Left ventricle myocardium inferior (tissue), 1 donor: ENCODE measurements at regions not wholly inside any gene's neighbourhood (a gene's known extent, or its start where the extent isn't known, plus 50 kb on each side); places are given as distances from the start of the nearest gene placed in this dataset.

Experiments
- DNase-seq: peaks from one replicate; pipeline ENCODE4 v3.0.0-alpha.2; 2020
- H3K27ac ChIP-seq: fragments of 200-600 bp; replicated peaks from 2 replicates; pipeline ENCODE4 v1.8.0; 2021
- H3K27me3 ChIP-seq: fragments of 200-600 bp; 2 replicates; pipeline ENCODE4 v1.8.0; 2021; ENCODE audit warnings: low read depth
- H3K36me3 ChIP-seq: fragments of 200-600 bp; 2 replicates; pipeline ENCODE4 v1.8.0; 2021
- H3K4me1 ChIP-seq: fragments of 200-600 bp; 2 replicates; pipeline ENCODE4 v1.8.0; 2021
- H3K4me3 ChIP-seq: fragments of 200-600 bp; 2 replicates; pipeline ENCODE4 v1.8.0; 2021; ENCODE audit warnings: mild to moderate bottlenecking, moderate library complexity
- H3K9me3 ChIP-seq: fragments of 200-600 bp; replicated peaks from 2 replicates; pipeline ENCODE4 v1.8.0; 2021
- intact Hi-C: fragments of 100-400 bp; cut with micrococcal nuclease; formaldehyde crosslinking; loops from one replicate; pipeline ENCODE4 v1.11.0; 2022
- TF ChIP-seq, protein P1 (sequence below): fragments of 200-600 bp; IDR thresholded peaks from 2 replicates; pipeline ENCODE4 v1.8.0; 2021; ENCODE audit warnings: antibody characterized with exemption, mild to moderate bottlenecking, borderline replicate concordance
- donor health status: DM: no; HTN: yes; CAD: no; lungs with severe emphysema.

DNA sequence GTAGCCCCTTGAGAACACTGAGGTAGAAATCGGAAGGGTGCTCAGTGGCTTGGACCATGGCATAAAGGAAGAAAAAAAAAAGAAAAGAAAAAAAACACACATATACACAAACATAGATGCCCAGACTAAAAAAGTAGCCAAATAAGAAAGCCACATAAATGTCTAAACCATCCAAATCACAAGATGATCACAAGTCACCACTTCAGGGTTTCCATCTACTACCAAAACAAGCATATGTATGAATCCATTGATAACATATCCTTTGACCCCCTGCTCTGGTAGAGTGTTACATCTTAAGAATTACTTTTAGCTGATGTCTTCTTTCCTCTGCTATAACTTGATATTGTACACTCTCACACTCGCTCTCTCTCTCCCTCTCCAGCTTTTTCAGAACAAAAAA lies 245.9 kb downstream of the AHR start:
- H3K4me3 ChIP-seq: no peak overlapping the region
- H3K36me3 ChIP-seq: no peaks in the 10 kb centered on the region
- H3K9me3 ChIP-seq: no peaks in the 10 kb centered on the region
- no peak for DNase-seq
- H3K27ac ChIP-seq: no peak overlapping the region
- TF ChIP-seq, protein P1, sequence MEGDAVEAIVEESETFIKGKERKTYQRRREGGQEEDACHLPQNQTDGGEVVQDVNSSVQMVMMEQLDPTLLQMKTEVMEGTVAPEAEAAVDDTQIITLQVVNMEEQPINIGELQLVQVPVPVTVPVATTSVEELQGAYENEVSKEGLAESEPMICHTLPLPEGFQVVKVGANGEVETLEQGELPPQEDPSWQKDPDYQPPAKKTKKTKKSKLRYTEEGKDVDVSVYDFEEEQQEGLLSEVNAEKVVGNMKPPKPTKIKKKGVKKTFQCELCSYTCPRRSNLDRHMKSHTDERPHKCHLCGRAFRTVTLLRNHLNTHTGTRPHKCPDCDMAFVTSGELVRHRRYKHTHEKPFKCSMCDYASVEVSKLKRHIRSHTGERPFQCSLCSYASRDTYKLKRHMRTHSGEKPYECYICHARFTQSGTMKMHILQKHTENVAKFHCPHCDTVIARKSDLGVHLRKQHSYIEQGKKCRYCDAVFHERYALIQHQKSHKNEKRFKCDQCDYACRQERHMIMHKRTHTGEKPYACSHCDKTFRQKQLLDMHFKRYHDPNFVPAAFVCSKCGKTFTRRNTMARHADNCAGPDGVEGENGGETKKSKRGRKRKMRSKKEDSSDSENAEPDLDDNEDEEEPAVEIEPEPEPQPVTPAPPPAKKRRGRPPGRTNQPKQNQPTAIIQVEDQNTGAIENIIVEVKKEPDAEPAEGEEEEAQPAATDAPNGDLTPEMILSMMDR: no peak
- intact Hi-C loops: no loop called here
- H3K27me3 ChIP-seq: no peaks in the 10 kb centered on the region
- peaks cover 10% of the 10 kb centered on the region for H3K4me1 ChIP-seq

DNA sequence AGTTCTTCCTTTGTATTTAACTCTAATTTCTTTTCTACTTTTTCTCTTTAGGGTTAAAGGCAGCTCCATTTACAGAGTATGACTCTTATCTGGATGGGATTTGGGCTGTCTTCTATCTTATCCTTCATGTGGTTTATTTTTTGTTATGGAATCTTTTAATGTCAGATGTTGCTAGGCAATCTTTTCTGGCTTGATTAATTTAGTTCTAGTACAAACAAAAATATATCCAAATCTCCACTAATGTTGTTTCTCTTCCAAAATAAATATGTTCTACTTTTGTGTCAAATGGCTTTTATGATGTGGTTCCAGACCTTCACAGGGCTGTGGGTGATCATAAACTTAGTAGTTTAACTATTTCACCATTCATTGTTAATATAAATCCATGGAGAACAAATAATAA lies 246.9 kb downstream of the AHR start:
- H3K27ac ChIP-seq: peak overlapping the region; percentile 43
- H3K4me3 ChIP-seq: no peak overlapping the region
- H3K36me3 ChIP-seq: no peaks in the 10 kb centered on the region
- H3K27me3 ChIP-seq: no peaks in the 10 kb centered on the region
- no peaks in the 10 kb centered on the region for H3K9me3 ChIP-seq
- intact Hi-C loops: no loop called here
- TF ChIP-seq, protein P1: no peak
- H3K4me1 ChIP-seq: peaks cover 10% of the 10 kb centered on the region
- DNase-seq: no peak

DNA sequence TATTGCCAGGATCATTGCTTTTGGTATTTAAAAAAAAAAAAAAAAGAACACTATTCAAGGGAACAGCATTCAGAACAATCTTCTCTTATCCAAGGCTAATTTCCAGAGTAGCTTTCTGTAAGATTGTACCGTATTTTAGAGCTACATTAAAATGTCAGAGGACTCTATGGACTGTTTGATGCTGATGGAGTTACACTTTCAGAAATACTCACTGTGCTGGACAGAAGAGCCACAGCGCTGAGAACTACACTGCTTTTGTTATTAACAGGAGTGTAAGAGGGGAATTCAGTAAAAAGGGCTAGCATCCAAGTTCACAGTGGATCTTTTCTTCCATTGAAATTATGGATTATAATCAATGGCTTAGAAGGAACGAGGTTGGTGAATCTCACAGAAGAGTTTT lies 247.7 kb downstream of the AHR start:
- Histone ChIP-seq H3K27ac (peak overlapping the region; percentile 43), H3K36me3 (no peaks in the 10 kb centered on the region), H3K9me3 (no peaks in the 10 kb centered on the region), H3K4me1 (peaks cover 10% of the 10 kb centered on the region), H3K27me3 (no peaks in the 10 kb centered on the region), H3K4me3 (no peak overlapping the region)
- TF ChIP-seq, protein P1: no peak
- intact Hi-C loops: no loop called here
- no peak for DNase-seq

DNA sequence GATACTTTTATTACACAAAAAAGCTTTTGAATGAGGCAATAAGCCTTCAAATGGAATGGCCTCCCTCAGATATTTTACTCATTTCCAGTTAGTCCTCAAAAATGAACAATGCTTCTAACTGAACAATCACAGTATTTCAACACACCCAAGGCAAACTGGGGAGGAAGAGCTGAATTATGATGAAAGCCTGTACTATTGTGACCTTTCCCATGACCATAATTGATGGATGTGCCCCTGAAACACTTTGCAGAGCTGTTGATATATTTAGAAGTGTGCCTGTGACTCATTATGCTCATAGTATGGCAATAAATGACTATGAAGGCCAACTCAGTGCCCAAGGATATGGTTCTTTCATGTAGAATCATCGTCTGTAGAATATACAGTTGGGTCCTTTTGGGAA lies 248.1 kb downstream of the AHR start:
- no peaks in the 10 kb centered on the region for H3K9me3 ChIP-seq
- H3K4me3 ChIP-seq: no peak overlapping the region
- peaks cover 10% of the 10 kb centered on the region for H3K4me1 ChIP-seq
- no peak for DNase-seq
- peak overlapping the region; percentile 43 for H3K27ac ChIP-seq
- no peaks in the 10 kb centered on the region for H3K27me3 ChIP-seq
- TF ChIP-seq, protein P1: no peak
- intact Hi-C loops: no loop called here
- H3K36me3 ChIP-seq: no peaks in the 10 kb centered on the region

DNA sequence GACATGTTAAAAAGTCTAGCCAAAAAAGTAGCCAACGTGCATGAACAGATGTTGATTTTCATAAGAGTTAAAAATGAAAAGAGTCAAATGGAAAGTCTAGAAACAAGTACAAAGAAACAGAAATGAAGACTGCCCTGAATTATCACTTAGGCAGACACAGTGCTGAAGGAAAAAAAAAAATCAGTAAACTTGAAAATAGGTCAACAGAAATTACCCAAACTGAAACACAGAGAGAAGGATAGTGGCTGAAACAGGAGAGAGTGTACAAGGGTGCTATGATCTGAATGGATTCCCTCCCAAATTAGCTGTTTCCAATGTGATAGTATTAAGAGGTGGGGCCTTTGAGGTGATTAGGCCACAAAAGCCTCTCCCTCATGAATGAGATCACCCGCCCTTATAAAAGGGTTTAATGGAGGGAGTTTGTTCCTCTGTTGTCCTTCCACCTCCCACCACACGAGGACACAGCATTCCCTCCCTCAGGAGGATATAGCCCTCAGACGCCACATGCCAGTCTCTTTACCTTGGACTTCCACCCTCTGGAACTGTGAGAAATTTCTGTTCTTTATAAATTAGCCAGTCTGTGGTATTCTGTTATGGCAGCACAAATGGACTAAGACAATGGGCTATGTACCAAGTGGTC lies 249.7 kb downstream of the AHR start:
- TF ChIP-seq, protein P1: no peak
- Histone ChIP-seq H3K9me3 (no peaks in the 10 kb centered on the region), H3K27ac (no peak overlapping the region), H3K27me3 (no peaks in the 10 kb centered on the region), H3K4me1 (peaks cover 10% of the 10 kb centered on the region), H3K36me3 (no peaks in the 10 kb centered on the region), H3K4me3 (no peak overlapping the region)
- no peak for DNase-seq
- intact Hi-C loops: no loop called here
